H1 (cell line): ENCODE measurements at regions not wholly inside any gene's neighbourhood (a gene's known extent, or its start where the extent isn't known, plus 50 kb on each side); places are given as distances from the start of the nearest gene placed in this dataset.
"Not testable (repeated sequence)": the region's sequence is repeated elsewhere in the genome, so short reads cannot be mapped to it uniquely, and the experiment has no call there.

Experiments used
- ATF3 ChIP-seq: IDR thresholded peaks from 2 replicates; pipeline ENCODE4 v1.6.1; 2011; ENCODE audit warnings: low read depth, mild to moderate bottlenecking, low read length; ENCODE audit not compliant: insufficient read depth
- GTF2F1 ChIP-seq: IDR thresholded peaks from 2 replicates; pipeline ENCODE4 v1.6.1; 2012; ENCODE audit warnings: low read depth, low read length, improper control_type of control experiment, borderline replicate concordance
- JUN ChIP-seq: IDR thresholded peaks from 2 replicates; pipeline ENCODE4 v1.6.1; 2011; ENCODE audit warnings: low read depth, mild to moderate bottlenecking, improper control_type of control experiment, low read length
- KDM5A ChIP-seq: fragments of 200-600 bp; IDR thresholded peaks from 2 replicates; pipeline ENCODE4 v1.7.1; 2012; ENCODE audit warnings: mild to moderate bottlenecking, low read length, inconsistent platforms, mixed read lengths
- PHF8 ChIP-seq: fragments of 200-600 bp; sonication (generic); conservative IDR thresholded peaks from 2 replicates; pipeline ENCODE4 v1.7.1; 2012; ENCODE audit warnings: low read depth, mild to moderate bottlenecking, inconsistent platforms, low read length, moderate library complexity
- POLR2A ChIP-seq, 2 experiments: IDR thresholded peaks; 1 replicate in 1 of 2; 2 replicates in 1 of 2; pipeline ENCODE4 v1.6.1; 2011; ENCODE audit warnings: low read depth in 2 of 2, low read length in 2 of 2, mild to moderate bottlenecking in 2 of 2; ENCODE audit errors: control extremely low read depth in 1 of 2
- SRF ChIP-seq: IDR thresholded peaks from 2 replicates; pipeline ENCODE4 v1.6.1; 2011; ENCODE audit warnings: mild to moderate bottlenecking, low read depth, low read length, moderate library complexity
- YY1 ChIP-seq: IDR thresholded peaks from 2 replicates; pipeline ENCODE4 v1.6.1; 2011; ENCODE audit warnings: low read depth, mild to moderate bottlenecking, low read length

- TF ChIP-seq SRF; POLR2A (IDR thresholded peaks at IDR 0.05; ENCODE audit: control extremely low read depth in 1 of 2, low read depth in 2 of 2, low read length in 2 of 2); GTF2F1; PHF8; YY1; KDM5A; JUN; ATF3: not testable (repeated sequence)
Observed at GRCh38 chr3:125847966-125848365, 121.0 kb upstream of the ROPN1B start.
